NCI-H2171 treated with DMSO at 0.1 percent for 48 hours (cell line): ENCODE measurements at regions not wholly inside any gene's neighbourhood (a gene's known extent, or its start where the extent isn't known, plus 50 kb on each side); places are given as distances from the start of the nearest gene placed in this dataset.
"Not testable (repeated sequence)": the region's sequence is repeated elsewhere in the genome, so short reads cannot be mapped to it uniquely, and the experiment has no call there.

Source experiments
- DNase-seq: peaks from one replicate; lab custom pipeline; 2025; lab: John Stamatoyannopoulos, UW

GRCh38 chr7:6990426-6991152, 164.5 kb upstream of the CCZ1B start:
- not testable (repeated sequence) for DNase-seq

GRCh38 chr7:6991169-6991611, 165.1 kb upstream of the CCZ1B start:
- peak; percentile 6 for DNase-seq

DNA sequence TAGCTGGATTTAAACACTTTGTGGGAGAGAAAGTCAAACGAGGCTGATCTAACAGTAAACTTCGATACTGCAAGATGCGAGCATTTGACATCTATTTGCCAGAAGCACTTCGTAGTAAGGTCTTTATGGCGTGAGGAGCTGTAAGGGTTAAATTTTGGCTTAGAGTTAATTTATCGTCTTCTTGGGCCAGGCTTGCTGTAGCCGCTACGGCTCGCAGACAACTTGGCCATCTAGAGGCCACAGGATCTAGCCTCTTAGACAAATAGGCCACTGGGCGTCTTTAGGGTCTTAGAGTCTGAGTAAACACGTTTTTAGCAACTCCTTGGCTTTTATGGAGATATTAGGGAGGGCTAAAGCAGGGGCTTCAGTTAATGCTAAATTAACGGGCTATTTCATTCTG, 165.6 kb upstream of the CCZ1B start:
- not testable (repeated sequence) for DNase-seq

- not testable (repeated sequence) for DNase-seq
These were observed 166.1 kb upstream of the CCZ1B start for GRCh38 chr7:6992133-6992532.

GRCh38 chr7:6995026-6995425, 169.0 kb upstream of the CCZ1B start:
- not testable (repeated sequence) for DNase-seq

- DNase-seq = not testable (repeated sequence)
These were observed 169.6 kb upstream of the CCZ1B start for GRCh38 chr7:6995493-6996289.

DNA sequence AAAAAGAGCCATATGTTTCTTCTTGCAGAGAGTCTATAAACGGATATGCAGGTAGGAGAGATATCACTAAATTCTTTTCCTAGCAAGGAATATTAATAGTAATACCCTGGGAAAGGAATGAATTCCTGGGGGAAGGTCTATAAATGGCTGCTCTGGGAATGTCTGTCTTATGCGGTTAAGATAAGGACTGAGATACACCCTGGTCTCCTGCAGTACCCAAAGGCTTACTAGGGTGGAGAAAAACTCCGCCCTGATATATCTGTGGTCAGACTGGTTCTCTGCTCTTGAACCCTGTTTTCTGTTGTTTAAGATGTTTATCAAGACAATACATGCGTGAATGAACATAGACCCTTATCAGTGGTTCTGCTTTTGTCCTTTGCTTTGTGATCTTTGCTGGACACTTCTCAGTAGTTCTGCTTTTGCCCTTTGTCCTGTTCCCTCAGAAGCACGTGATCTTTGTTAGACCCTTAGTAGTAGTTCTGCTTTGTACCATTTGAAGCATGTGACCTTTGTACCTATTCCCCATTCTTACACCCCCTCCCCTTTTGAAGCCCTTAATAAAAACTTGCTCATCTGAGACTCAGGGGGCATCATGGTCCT, 173.1 kb upstream of the CCZ1B start:
- DNase-seq = not testable (repeated sequence)

- no peak for DNase-seq
These were observed 176.5 kb upstream of the CCZ1B start for GRCh38 chr7:7002418-7003062.

GRCh38 chr7:7005303-7005702, 177.0 kb upstream of the C1GALT1 start:
- DNase-seq = no peak

DNA sequence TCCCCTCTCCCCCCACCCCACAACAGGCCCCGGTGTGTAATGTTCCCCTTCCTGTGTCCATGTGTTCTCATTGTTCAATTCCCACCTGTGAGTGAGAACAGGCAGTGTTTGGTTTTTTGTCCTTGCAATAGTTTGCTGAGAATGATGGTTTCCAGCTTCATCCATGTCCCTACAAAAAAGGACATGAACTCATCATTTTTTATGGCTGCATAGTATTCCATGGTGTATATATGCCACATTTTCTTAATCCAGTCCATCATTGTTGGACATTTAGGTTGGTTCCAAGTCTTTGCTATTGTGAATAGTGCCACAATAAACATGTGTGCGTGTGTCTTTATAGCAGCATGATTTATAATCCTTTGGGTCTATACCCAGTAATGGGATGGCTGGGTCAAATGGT, 176.4 kb upstream of the C1GALT1 start:
- not testable (repeated sequence) for DNase-seq

GRCh38 chr7:7011241-7011640, 171.1 kb upstream of the C1GALT1 start:
- DNase-seq = not testable (repeated sequence)

- DNase-seq = not testable (repeated sequence)
These were observed 170.6 kb upstream of the C1GALT1 start for GRCh38 chr7:7011751-7012150.

DNA sequence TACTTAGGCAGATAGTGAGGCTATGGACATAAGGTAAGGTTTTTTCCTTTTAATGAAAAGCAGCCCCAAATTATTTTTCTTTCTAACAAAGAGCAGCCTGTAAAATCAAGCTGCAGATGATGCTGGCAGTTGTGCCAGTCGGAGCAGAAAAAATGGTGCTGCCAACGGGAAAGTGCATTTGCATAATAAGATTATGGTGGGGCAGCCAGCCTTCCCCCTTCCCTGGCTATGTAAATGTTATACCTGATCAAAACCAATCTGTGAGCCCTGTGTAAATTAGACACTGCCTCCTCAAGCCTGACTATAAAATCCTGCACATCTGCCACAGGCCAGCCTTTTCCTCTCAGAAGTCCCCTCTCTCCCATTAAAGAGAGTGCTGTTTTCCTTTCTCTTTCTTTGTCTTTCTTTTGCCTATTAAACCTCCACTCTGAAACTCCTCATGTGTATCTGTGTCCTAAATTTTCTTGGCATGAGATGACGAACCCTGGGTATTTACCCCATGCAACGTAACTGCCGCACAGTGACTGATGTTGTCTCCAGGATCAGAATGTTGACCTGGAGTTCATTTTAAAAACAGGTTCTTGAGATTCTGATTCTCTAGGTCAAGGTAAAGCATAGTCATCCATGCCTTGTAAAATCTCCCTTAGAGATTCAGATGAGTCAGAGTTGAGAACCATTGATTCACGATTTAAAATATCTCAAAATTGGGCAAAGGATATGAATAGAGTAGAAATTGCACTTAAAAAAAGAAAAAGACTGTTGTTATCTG, 167.3 kb upstream of the C1GALT1 start:
- DNase-seq = peak; percentile 88

DNA sequence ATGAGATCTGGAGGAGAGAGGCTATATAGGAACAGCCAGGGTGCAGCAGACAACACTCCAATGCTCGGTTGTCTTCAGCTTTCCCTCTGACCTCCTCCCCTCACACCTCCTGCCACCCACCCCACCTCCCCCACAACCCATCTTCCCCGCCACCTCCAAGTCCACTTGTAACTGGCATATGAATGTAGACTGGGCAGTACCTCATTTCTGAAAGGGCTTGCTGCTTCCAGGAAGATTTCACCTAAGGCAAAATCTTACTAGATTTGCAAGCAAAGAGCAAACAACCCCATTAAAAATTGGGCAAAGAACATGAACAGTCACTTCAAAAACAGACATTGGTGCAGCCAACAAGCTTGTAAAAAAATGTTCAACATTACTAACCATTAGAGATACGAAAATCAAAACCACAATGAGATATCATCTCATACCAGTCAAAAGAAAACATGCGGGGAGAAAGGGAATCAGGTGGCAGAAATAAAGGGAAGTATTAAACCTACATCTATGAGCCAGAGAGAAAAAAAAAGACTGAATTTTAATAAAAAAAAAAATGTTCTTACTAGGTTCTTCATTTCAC, 164.6 kb upstream of the C1GALT1 start:
- no peak for DNase-seq

GRCh38 chr7:7018290-7018689, 164.1 kb upstream of the C1GALT1 start:
- no peak for DNase-seq

DNA sequence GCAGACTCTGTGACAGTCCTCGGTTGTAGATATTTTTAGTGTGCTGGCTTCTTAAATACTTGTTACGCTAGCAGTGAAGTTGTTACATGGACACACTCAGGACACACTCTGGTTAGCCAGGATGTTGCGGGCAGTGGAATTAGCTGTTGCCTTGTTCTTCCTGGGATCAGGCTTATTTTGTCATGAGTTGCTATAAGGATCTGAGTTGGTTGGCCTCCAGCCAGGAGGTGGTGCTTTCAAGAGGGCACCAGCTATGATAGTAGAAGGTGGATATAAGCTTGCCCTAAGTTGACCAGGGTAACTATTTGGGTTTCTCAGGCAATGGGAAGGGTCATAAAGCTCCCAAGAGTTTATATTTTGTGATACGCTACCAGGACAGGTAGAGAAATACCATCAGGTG, 150.1 kb upstream of the C1GALT1 start:
- no peak for DNase-seq

GRCh38 chr7:7035851-7036250, 146.5 kb upstream of the C1GALT1 start:
- no peak for DNase-seq

DNA sequence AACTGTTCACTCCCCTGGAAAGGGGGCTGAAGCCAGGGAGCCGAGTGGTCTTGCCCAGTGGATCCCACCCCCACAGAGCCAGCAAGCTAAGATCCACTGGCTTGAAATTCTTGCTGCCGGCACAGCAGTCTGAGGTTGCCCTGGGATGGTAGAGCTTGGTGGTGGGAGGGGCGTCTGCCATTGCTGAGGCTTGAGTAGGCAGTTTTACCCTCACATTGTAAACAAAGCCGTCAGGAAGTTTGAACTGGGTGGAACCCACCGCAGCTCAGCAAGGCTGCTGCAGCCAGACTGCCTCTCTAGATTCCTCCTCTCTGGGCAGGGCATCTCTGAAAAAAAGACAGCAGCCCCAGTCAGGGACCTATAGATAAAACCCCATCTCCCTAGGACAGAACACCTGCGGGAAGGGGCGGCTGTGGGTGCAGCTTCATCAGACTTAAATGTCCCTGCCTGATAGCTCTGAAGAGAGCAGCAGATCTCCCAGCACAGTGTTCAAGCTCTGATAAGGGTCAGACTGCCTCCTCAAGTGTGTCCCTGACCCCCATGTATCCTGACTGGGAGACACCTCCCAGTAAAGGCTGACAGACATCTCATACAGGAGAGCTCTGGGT, 140.0 kb upstream of the C1GALT1 start:
- DNase-seq = not testable (repeated sequence)

- DNase-seq = no peak
These were observed 137.5 kb upstream of the C1GALT1 start for GRCh38 chr7:7044806-7045205.

DNA sequence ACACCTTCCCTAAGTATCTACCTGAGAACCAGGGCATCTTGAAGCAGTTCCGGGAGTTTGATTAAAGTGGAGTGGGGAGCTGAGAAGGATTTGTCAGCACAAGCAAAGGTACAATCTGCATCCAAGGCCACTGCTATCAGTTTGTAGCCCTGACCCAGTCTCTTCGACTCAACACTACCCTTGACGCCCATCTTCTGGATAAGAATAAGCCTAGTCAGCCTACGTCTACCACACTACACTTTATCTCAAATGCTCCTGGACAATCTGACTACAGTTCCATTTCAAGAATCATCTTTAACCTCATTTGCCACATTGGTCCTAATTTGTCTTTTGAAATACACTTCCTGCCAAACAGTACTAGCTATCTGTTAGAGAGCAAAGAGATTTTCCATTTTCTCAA, 134.1 kb upstream of the C1GALT1 start:
- no peak for DNase-seq
